ENCODE measurements at regions not wholly inside any gene's neighbourhood (a gene's known extent, or its start where the extent isn't known, plus 50 kb on each side); places are given as distances from the start of the nearest gene placed in this dataset.
"Not testable (repeated sequence)": the region's sequence is repeated elsewhere in the genome, so short reads cannot be mapped to it uniquely, and the experiment has no call there.

DNA sequence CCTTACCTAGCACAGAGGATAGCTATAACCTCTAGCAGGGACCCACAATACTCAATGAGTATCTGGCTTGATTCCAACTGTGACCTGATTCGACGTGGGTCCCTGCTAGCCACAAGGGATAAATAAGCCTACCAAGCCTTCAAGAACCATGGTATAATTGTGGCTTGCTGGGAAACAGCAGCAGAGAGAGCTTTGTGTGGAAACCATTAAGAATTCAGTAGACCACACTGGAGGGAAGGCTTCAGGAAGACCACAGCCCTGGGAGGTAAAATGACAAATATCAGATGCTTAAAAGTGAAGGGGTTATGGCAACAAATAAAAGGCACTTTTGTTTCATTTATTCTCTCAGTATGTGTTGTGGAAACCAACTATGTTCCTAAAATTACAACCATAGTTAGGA lies 82.6 kb upstream of the WIPF1 start:
- Mint-ChIP-seq H3K27me3 (ENCODE audit: low read depth) (no peaks in the 10 kb centered on the region), H3K9me3 (no peaks in the 10 kb centered on the region), H3K27ac (no peak overlapping the region), H3K4me1 (ENCODE audit: low read depth) (peaks cover 67% of the 10 kb centered on the region), H3K4me3 (peak overlapping the region; percentile 86), H3K36me3 (ENCODE audit: low read depth) (peaks cover 20% of the 10 kb centered on the region)

DNA sequence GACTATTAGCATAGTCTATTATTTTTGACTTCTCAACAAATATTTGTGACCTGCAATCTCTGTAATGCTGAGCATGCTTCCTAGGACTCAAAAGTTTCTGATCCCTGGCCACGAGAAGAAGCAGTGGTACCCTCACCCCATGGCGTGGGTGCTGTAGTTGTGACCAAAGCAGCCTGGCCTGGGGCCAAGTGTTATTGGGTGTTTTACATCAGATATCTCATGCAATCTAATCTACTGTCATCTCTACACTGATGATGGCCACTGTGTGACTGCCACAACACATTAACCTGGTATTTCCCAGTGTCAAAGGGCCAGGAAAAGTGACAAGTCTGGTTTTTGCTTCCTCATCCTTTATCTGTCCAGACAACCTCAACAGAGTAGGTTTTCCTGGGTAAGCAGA lies 80.8 kb upstream of the WIPF1 start:
- Mint-ChIP-seq H3K27ac (no peak overlapping the region), H3K4me3 (no peak overlapping the region), H3K27me3 (ENCODE audit: low read depth) (no peaks in the 10 kb centered on the region), H3K36me3 (ENCODE audit: low read depth) (peaks cover 22% of the 10 kb centered on the region), H3K9me3 (no peaks in the 10 kb centered on the region), H3K4me1 (ENCODE audit: low read depth) (peaks cover 58% of the 10 kb centered on the region)

DNA sequence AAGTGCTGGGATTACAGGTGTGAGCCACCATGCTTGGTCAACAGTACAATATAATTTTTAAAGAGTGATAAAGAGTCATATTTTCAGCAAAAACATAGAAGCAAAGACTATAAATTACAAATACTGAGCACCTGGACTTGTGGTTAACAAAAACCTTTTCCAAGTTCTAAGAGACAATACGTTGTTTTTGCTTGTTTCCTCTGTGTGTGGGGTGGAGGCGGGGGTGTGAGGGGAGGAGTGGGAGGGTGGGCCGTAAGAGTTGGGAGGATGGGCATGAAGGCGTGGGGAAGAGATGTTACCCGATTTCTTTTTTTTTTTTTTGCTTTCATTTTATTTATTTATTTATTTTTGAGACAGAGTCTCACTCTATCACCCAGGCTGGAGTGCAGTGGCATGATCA lies 78.0 kb upstream of the WIPF1 start:
- Mint-ChIP-seq H3K9me3 (peaks cover 16% of the 10 kb centered on the region), H3K36me3 (ENCODE audit: low read depth) (peaks cover 38% of the 10 kb centered on the region), H3K4me3 (peak overlapping the region; percentile 55), H3K4me1 (ENCODE audit: low read depth) (peaks cover 48% of the 10 kb centered on the region), H3K27me3 (ENCODE audit: low read depth) (no peaks in the 10 kb centered on the region), H3K27ac (peak overlapping the region; percentile 46)

DNA sequence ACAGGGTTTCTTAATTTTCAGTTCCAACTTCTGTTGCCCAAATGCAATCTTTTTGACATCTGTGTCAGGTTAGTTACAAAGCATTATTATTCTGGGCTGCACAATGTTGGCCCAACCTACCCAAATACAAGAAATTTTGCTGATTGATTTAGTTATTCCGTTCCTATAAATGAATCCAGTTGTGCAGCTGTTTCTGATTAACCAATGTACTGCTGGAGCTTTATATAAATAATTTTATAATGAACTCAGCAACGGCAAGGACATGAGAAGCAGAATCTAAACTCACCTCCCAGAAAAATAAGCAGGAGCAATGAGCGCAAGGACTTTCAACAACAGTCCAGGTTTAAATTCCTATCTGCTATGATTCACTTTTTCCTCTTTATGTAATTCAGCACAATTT lies 76.3 kb upstream of the WIPF1 start:
- no peak overlapping the region for H3K27ac Mint-ChIP-seq
- no peak overlapping the region for H3K4me3 Mint-ChIP-seq
- H3K36me3 Mint-ChIP-seq (ENCODE audit: low read depth): peaks cover 35% of the 10 kb centered on the region
- peaks cover 39% of the 10 kb centered on the region for H3K4me1 Mint-ChIP-seq (ENCODE audit: low read depth)
- peaks cover 16% of the 10 kb centered on the region for H3K9me3 Mint-ChIP-seq
- no peaks in the 10 kb centered on the region for H3K27me3 Mint-ChIP-seq (ENCODE audit: low read depth)

DNA sequence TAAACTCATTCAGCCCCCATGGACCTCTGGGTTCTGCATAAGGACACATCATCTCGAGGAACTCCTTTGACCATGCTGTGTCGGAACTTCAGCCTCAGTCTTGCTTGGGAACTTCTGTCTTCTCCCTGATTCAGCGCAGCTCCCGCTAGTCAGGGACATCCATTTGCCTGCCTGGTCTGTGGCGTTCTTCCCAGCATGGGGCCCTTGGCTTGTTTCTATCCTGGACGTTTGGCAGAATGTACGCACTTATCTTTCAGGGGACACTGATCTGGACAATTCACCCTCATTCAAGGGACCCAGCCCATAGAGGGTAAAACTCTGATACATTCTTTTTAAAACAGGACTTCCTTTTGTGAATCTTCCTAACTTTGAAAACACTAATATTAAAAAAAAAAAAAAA lies 75.8 kb upstream of the WIPF1 start:
- no peak overlapping the region for H3K27ac Mint-ChIP-seq
- H3K36me3 Mint-ChIP-seq (ENCODE audit: low read depth): peaks cover 35% of the 10 kb centered on the region
- peaks cover 38% of the 10 kb centered on the region for H3K4me1 Mint-ChIP-seq (ENCODE audit: low read depth)
- no peaks in the 10 kb centered on the region for H3K27me3 Mint-ChIP-seq (ENCODE audit: low read depth)
- peaks cover 16% of the 10 kb centered on the region for H3K9me3 Mint-ChIP-seq
- no peak overlapping the region for H3K4me3 Mint-ChIP-seq

DNA sequence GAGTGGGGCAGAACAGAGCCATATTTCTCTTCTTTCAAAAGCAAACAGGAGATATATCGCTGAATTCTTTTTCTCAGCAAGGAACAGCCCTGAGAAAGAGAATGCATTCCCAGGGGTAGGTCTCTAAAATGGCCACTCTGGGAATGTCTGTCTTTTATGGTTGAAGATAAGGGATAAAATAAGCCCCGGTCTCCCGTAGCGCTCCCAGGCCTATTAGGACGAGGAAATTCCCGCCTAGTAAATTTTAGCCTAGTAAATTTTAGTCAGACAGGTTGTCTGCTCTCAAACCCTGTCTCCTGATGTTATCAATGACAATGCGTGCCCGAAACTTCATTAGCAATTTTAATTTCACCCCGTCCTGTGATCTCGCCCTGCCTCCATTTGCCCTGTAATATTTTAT lies 73.9 kb upstream of the WIPF1 start:
- H3K27me3 Mint-ChIP-seq (ENCODE audit: low read depth); H3K27ac Mint-ChIP-seq; H3K4me3 Mint-ChIP-seq: not testable (repeated sequence)
- peaks cover 27% of the 10 kb centered on the region for H3K36me3 Mint-ChIP-seq (ENCODE audit: low read depth)
- H3K9me3 Mint-ChIP-seq: peaks cover 16% of the 10 kb centered on the region
- H3K4me1 Mint-ChIP-seq (ENCODE audit: low read depth): peaks cover 38% of the 10 kb centered on the region

DNA sequence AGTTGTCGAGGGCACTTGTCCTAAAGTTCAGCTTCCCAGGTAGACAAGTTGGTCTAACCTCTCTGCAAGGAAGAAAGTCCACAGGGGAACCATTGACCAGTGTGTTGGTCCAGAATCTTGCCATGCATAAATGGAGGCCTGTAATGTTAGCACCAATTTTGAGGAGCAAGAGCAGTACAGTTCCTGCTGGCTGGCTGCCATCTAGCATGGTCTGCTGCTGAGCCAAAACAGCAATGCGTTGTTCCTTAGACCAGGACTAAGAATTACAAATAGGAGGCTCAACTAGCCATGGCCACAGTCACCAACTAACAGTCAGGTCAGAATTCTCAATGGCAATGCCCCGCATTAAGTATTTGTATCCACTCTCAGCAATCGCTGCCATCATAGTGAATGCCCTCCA lies 72.8 kb upstream of the WIPF1 start:
- Mint-ChIP-seq H3K27me3 (ENCODE audit: low read depth) (no peaks in the 10 kb centered on the region), H3K4me3 (no peak overlapping the region), H3K36me3 (ENCODE audit: low read depth) (peaks cover 27% of the 10 kb centered on the region), H3K27ac (no peak overlapping the region), H3K9me3 (peaks cover 16% of the 10 kb centered on the region), H3K4me1 (ENCODE audit: low read depth) (peaks cover 43% of the 10 kb centered on the region)

DNA sequence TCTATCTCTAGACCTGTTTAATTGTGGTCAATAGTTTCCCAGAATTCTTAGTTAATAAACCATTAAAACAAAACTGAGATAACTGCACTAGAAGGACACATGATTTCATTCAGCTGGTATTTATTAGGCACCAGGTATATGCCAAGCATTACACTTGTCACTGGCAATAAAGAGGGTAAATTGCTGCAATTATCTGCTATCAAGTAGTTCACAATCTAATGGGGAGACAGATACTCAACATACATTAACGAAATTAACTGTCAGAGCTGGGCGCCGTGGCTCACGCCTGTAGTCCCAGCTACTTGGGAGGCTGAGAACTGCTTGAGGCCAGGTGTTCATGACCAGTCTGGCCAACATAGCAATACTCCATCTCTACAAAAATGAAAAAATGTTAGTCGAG lies 71.7 kb upstream of the WIPF1 start:
- Mint-ChIP-seq H3K27me3 (ENCODE audit: low read depth) (no peaks in the 10 kb centered on the region), H3K36me3 (ENCODE audit: low read depth) (peaks cover 27% of the 10 kb centered on the region), H3K27ac (no peak overlapping the region), H3K9me3 (peaks cover 16% of the 10 kb centered on the region), H3K4me3 (no peak overlapping the region), H3K4me1 (ENCODE audit: low read depth) (peaks cover 38% of the 10 kb centered on the region)

DNA sequence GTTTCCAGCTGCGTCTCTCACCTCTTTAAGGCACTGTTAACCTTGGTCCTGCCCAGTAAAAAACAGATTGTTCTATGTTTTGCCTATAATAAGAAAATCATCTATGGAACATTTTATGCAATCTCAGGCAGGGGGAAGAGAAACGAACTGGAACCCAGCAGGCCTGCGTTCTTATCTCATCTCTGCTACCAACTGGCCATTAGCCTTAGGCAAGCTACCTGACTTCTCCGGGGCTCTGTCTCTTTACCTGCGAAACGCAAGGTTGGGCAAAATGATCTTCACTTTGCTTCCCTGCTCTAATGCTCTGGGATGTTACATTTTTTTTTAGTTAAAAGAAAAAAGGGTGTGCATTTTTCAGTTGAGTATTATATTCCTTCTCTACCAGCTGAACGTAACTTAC lies 70.5 kb upstream of the WIPF1 start:
- Mint-ChIP-seq H3K36me3 (ENCODE audit: low read depth) (peaks cover 22% of the 10 kb centered on the region), H3K4me1 (ENCODE audit: low read depth) (peaks cover 41% of the 10 kb centered on the region), H3K9me3 (peaks cover 16% of the 10 kb centered on the region), H3K27me3 (ENCODE audit: low read depth) (no peaks in the 10 kb centered on the region), H3K27ac (peak overlapping the region; percentile 47), H3K4me3 (no peak overlapping the region)

DNA sequence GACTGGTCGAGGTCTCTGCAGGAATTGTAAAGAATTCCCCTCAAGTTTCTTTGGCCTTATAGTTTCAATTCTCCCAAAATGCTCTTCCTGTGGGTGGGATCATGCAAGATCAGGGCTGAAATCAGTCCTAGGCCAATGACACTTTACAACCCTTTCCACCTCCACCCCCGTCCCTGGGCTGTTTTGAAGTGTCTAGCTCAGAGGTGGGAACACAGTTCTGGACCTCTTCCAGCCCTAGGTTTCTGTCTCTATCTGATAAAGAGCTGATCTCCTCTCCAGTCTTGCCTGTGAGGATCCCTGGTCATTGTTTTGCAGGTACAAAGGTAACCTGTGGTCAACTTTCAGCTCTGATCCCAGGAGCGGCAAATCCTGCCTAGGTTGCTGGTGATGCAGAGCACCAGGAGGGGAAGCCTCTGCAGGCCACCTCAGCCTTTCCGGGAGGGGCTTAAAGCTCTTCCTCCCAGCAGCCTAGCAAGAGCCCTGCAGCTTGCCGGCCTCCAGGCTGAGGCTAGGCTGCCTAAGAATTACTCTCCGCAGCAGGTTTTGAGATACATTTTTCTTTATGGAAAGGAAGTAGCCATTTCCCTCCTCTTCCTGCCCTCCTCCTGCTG lies 69.8 kb upstream of the WIPF1 start:
- Mint-ChIP-seq H3K27ac (no peak overlapping the region), H3K4me1 (ENCODE audit: low read depth) (peaks cover 43% of the 10 kb centered on the region), H3K36me3 (ENCODE audit: low read depth) (peaks cover 15% of the 10 kb centered on the region), H3K4me3 (no peak overlapping the region), H3K9me3 (peaks cover 13% of the 10 kb centered on the region), H3K27me3 (ENCODE audit: low read depth) (no peaks in the 10 kb centered on the region)

DNA sequence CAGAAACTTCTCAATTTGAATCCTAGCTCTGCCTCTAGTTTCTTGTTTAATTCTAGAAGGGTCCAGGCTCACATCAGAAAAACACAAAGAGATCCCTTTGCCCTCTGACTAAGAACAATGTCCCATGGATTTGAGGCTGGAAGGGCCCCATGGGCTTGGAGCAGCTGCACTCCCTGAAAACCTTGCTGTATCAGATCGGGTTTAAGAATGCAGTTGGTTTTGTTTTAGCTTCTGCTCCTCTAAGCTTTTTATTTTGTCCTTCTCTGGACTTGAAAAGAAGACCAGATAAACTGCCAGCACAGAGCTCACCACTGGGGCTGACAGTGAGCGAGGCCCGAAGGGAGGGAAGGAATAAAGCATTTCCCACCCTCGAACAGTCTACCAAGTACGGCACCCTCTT lies 69.2 kb upstream of the WIPF1 start:
- Mint-ChIP-seq H3K4me1 (ENCODE audit: low read depth) (peaks cover 43% of the 10 kb centered on the region), H3K27ac (no peak overlapping the region), H3K36me3 (ENCODE audit: low read depth) (peaks cover 10% of the 10 kb centered on the region), H3K9me3 (peaks cover 8% of the 10 kb centered on the region), H3K27me3 (ENCODE audit: low read depth) (no peaks in the 10 kb centered on the region), H3K4me3 (no peak overlapping the region)

DNA sequence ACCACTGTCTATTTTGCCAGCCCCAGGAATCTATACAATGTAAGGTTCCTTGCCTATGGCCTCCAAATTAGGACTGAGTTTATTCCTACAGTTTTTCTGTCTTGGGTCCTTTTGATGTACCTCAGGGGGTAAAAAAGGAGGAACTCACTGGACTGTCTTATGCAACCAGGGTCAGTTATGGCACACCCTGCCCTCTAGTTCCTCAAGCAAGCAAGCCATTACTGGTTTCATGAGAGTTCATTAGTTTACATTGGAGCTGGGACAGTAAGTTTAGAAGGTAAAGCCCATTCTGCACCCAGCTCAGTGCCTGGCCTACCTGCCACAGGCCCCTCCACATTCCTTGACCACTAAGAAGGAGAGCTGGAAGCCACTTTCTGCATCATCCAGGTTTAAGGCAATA lies 68.7 kb upstream of the WIPF1 start:
- H3K27ac Mint-ChIP-seq: no peak overlapping the region
- peaks cover 46% of the 10 kb centered on the region for H3K4me1 Mint-ChIP-seq (ENCODE audit: low read depth)
- peaks cover 7% of the 10 kb centered on the region for H3K36me3 Mint-ChIP-seq (ENCODE audit: low read depth)
- peaks cover 3% of the 10 kb centered on the region for H3K9me3 Mint-ChIP-seq
- no peaks in the 10 kb centered on the region for H3K27me3 Mint-ChIP-seq (ENCODE audit: low read depth)
- no peak overlapping the region for H3K4me3 Mint-ChIP-seq

DNA sequence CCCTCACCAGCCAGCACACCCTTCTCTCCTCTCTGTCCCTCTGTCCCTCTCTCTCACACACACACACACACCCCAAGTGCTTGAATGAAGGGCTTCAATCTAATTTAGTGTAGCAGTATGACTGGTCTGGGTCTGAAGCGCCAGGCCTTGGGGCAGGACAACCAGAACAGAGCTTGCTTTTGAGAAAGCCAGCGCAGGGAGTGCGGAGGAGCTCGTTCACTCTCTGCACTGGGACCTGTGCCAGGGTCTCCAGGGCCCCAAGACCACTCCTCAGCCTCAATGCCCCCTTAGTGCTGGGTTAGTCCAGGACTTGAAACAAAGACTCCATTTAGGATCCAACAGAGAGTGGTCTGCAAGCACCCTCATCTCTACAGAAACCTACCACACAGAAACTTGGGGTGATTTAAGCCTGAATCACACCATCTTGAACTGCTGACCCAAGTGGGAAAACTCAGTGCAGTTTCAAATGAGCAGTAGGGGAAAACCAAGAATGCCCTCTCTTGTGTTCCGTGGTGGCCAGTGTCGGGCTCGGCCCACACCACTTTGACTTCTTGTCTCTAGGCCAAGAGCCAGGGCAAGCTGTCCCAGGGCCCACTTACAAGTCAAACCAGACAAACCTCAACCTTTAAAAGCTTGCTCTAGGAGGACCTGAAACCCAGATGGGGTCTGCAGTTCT lies 66.6 kb upstream of the WIPF1 start:
- H3K27ac Mint-ChIP-seq: no peak overlapping the region
- peaks cover 49% of the 10 kb centered on the region for H3K4me1 Mint-ChIP-seq (ENCODE audit: low read depth)
- H3K9me3 Mint-ChIP-seq: no peaks in the 10 kb centered on the region
- H3K36me3 Mint-ChIP-seq (ENCODE audit: low read depth): peaks cover 4% of the 10 kb centered on the region
- no peaks in the 10 kb centered on the region for H3K27me3 Mint-ChIP-seq (ENCODE audit: low read depth)
- H3K4me3 Mint-ChIP-seq: no peak overlapping the region

DNA sequence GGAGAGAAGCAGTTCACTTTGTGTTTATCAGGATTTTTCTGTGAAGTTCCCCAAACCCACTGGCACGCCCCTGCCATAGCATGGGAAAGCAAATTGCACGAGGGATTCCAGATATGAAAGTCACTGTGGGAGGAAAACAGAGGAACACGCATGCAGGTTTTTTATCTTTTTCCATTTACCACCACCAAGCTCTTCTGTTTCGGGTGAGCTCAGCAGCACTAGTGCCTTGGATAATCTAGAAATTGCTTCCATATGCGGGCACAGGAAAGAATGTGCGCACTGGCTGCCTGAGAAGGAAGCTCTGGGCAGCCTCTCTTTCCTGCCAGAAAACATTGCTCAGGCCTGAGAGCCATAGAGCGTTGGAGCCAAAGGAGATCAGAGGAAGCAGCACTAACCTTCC lies 65.9 kb upstream of the WIPF1 start:
- peaks cover 48% of the 10 kb centered on the region for H3K4me1 Mint-ChIP-seq (ENCODE audit: low read depth)
- no peak overlapping the region for H3K27ac Mint-ChIP-seq
- H3K36me3 Mint-ChIP-seq (ENCODE audit: low read depth): peaks cover 5% of the 10 kb centered on the region
- no peak overlapping the region for H3K4me3 Mint-ChIP-seq
- H3K9me3 Mint-ChIP-seq: no peaks in the 10 kb centered on the region
- no peaks in the 10 kb centered on the region for H3K27me3 Mint-ChIP-seq (ENCODE audit: low read depth)

DNA sequence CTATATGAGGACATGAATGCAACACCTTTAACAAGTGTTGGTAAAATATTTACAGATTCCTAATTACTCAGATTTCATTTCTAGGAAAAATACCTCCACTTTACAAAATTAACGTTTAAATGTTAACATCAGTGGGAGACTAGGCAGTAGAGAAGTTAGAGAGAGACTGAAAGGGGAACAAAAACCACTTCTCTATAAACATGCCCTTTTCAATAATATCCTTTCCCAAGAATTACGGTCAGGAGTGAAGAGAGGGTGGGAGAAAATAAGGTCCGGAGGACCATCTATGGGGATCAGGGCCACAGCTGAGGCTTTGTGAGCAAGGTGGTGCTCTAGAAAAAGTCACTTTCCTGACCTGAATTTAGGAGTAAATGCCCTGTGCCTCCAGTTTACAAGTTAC lies 65.3 kb upstream of the WIPF1 start:
- peaks cover 41% of the 10 kb centered on the region for H3K4me1 Mint-ChIP-seq (ENCODE audit: low read depth)
- no peak overlapping the region for H3K4me3 Mint-ChIP-seq
- H3K27ac Mint-ChIP-seq: no peak overlapping the region
- H3K9me3 Mint-ChIP-seq: no peaks in the 10 kb centered on the region
- H3K27me3 Mint-ChIP-seq (ENCODE audit: low read depth): no peaks in the 10 kb centered on the region
- peaks cover 5% of the 10 kb centered on the region for H3K36me3 Mint-ChIP-seq (ENCODE audit: low read depth)

All from T-helper 1 cell treated with Interleukin-12 subunit alpha and Interleukin-12 subunit beta and Interleukin-4 antibody, amounts not matched to agents 30 μg/mL and 1 μg/mL, for 36 hours (primary cell).